Calu3 (cell line): ENCODE measurements at regions not wholly inside any gene's neighbourhood (a gene's known extent, or its start where the extent isn't known, plus 50 kb on each side); places are given as distances from the start of the nearest gene placed in this dataset.

Experiments used
- BruUV-seq: library from RNA; stranded (reverse); fragments of 400-500 nt; replicated peaks from 2 replicates; lab custom pipeline; 2021; lab: Mats Ljungman, UMichigan
- CTCF ChIA-PET: fragments of 300-600 bp; sonication (Branson Sonifier 250); formaldehyde crosslinking; loops from one replicate; lab custom pipeline; 2022; ENCODE audit warnings: antibody characterized with exemption; lab: Charles Lee
- DNase-seq: peaks from one replicate; pipeline ENCODE4 v3.0.0; 2022
- H3K27ac Mint-ChIP-seq: one replicate; pipeline ENCODE4 v1.8.0; 2022; ENCODE audit warnings: mixed read lengths; ENCODE audit not compliant: unreplicated experiment
- H3K27me3 Mint-ChIP-seq: one replicate; pipeline ENCODE4 v1.8.0; 2022; ENCODE audit warnings: mixed read lengths; ENCODE audit not compliant: unreplicated experiment
- H3K36me3 Mint-ChIP-seq: one replicate; pipeline ENCODE4 v1.8.0; 2022; ENCODE audit warnings: mild to moderate bottlenecking, moderate library complexity, mixed read lengths; ENCODE audit not compliant: insufficient read depth, unreplicated experiment
- H3K4me1 Mint-ChIP-seq: one replicate; pipeline ENCODE4 v1.8.0; 2022; ENCODE audit warnings: mild to moderate bottlenecking, low read depth, mixed read lengths; ENCODE audit not compliant: unreplicated experiment
- H3K4me3 Mint-ChIP-seq: one replicate; pipeline ENCODE4 v1.8.0; 2022; ENCODE audit warnings: mild to moderate bottlenecking, low read depth, moderate library complexity, mixed read lengths; ENCODE audit not compliant: unreplicated experiment
- H3K9me3 Mint-ChIP-seq: one replicate; pipeline ENCODE4 v1.8.0; 2022; ENCODE audit warnings: low read depth, mixed read lengths; ENCODE audit not compliant: unreplicated experiment
- CTCF ChIP-seq: fragments of 200-600 bp; IDR thresholded peaks from one replicate; pipeline ENCODE4 v1.8.0; 2022; ENCODE audit warnings: antibody characterized with exemption; ENCODE audit not compliant: unreplicated experiment
- intact Hi-C: fragments of 100-400 bp; cut with micrococcal nuclease; formaldehyde crosslinking; loops from one replicate; pipeline ENCODE4 v1.10.0; 2022; ENCODE audit not compliant: unreplicated experiment

GRCh38 chr11:129590030-129590752 lies 214.5 kb downstream of the BARX2 start:
- BruUV-seq: no TSS peak
- intact Hi-C loops: no loop called here
- H3K4me3 Mint-ChIP-seq: no peak overlapping the region
- no peaks in the 10 kb centered on the region for H3K36me3 Mint-ChIP-seq
- peaks cover 7% of the 10 kb centered on the region for H3K4me1 Mint-ChIP-seq
- DNase-seq: no peak
- H3K27ac Mint-ChIP-seq: no peak overlapping the region
- CTCF ChIA-PET: no interaction called here
- H3K9me3 Mint-ChIP-seq: no peaks in the 10 kb centered on the region
- no peaks in the 10 kb centered on the region for H3K27me3 Mint-ChIP-seq
- no peak for TF ChIP-seq CTCF

- intact Hi-C loops: no loop called here
- peaks cover 7% of the 10 kb centered on the region for H3K4me1 Mint-ChIP-seq
- no peaks in the 10 kb centered on the region for H3K9me3 Mint-ChIP-seq
- BruUV-seq: no TSS peak
- CTCF ChIA-PET: no interaction called here
- no peaks in the 10 kb centered on the region for H3K27me3 Mint-ChIP-seq
- H3K4me3 Mint-ChIP-seq: no peak overlapping the region
- no peaks in the 10 kb centered on the region for H3K36me3 Mint-ChIP-seq
- DNase-seq: no peak
- TF ChIP-seq CTCF: no peak
- H3K27ac Mint-ChIP-seq: no peak overlapping the region
Observed at GRCh38 chr11:129590753-129591475, 215.3 kb downstream of the BARX2 start.

GRCh38 chr11:129591527-129591926 lies 215.9 kb downstream of the BARX2 start:
- Mint-ChIP-seq H3K4me3 (no peak overlapping the region), H3K27me3 (no peaks in the 10 kb centered on the region), H3K27ac (no peak overlapping the region), H3K4me1 (peaks cover 7% of the 10 kb centered on the region), H3K36me3 (no peaks in the 10 kb centered on the region), H3K9me3 (no peaks in the 10 kb centered on the region)
- no peak for DNase-seq
- CTCF ChIA-PET: no interaction called here
- no peak for TF ChIP-seq CTCF
- intact Hi-C loops: no loop called here
- BruUV-seq: no TSS peak

- H3K27ac Mint-ChIP-seq: no peak overlapping the region
- no peak for TF ChIP-seq CTCF
- H3K4me3 Mint-ChIP-seq: no peak overlapping the region
- CTCF ChIA-PET: no interaction called here
- DNase-seq: no peak
- intact Hi-C loops: no loop called here
- H3K27me3 Mint-ChIP-seq: no peaks in the 10 kb centered on the region
- no TSS peak for BruUV-seq
- no peaks in the 10 kb centered on the region for H3K9me3 Mint-ChIP-seq
- peaks cover 7% of the 10 kb centered on the region for H3K4me1 Mint-ChIP-seq
- H3K36me3 Mint-ChIP-seq: no peaks in the 10 kb centered on the region
Observed at GRCh38 chr11:129592191-129592590, 216.5 kb downstream of the BARX2 start.
